GM12892 (cell line): ENCODE measurements at regions not wholly inside any gene's neighbourhood (a gene's known extent, or its start where the extent isn't known, plus 50 kb on each side); places are given as distances from the start of the nearest gene placed in this dataset.

Experiments
- POLR2A ChIP-seq: IDR thresholded peaks from 2 replicates; pipeline ENCODE4 v1.6.1; 2011; ENCODE audit warnings: low read depth, low read length, control low read depth
- POLR2AphosphoS5 ChIP-seq: IDR thresholded peaks from 2 replicates; pipeline ENCODE4 v1.6.1; 2011; ENCODE audit warnings: low read depth, low read length, control low read depth

GRCh38 chr5:168153876-168154270, 137.6 kb upstream of the WWC1 start:
- TF ChIP-seq POLR2A, result no peak
- TF ChIP-seq POLR2AphosphoS5, result no peak
